GM12878 (cell line): ENCODE measurements at regions not wholly inside any gene's neighbourhood (a gene's known extent, or its start where the extent isn't known, plus 50 kb on each side); places are given as distances from the start of the nearest gene placed in this dataset.

Experiments used
- ATAC-seq: fragments of 200-7000 bp; cut with Tn5 transposase; 3 replicates; pipeline ENCODE4 v1.9.1; 2020; ENCODE audit warnings: mild to moderate bottlenecking, moderate library complexity
- BruUV-seq: library from RNA; stranded (reverse); fragments of 400-500 nt; replicated peaks from 2 replicates; lab custom pipeline; 2021; lab: Mats Ljungman, UMichigan
- CTCF ChIA-PET: fragments of 300-600 bp; sonication (Branson Sonifier 250); formaldehyde crosslinking; extraction: SDS; loops from one replicate; lab custom pipeline; 2021; ENCODE audit warnings: inconsistent platforms; lab: Yijun Ruan, JAX
- POLR2A ChIA-PET: fragments of 350-600 bp; formaldehyde crosslinking; extraction: SDS; loops from one replicate; lab custom pipeline; 2021; ENCODE audit warnings: inconsistent platforms; lab: Charles Lee
- RAD21 ChIA-PET: fragments of 300-600 bp; sonication (Branson Sonifier 250); formaldehyde crosslinking; loops from one replicate; lab custom pipeline; 2023; ENCODE audit warnings: antibody characterized with exemption; ENCODE audit not compliant: unreplicated experiment; lab: Charles Lee
- SMC1A ChIA-PET: fragments of 300-600 bp; sonication (Branson Sonifier 250); formaldehyde crosslinking; loops from one replicate; lab custom pipeline; 2023; ENCODE audit not compliant: unreplicated experiment, uncharacterized antibody; lab: Charles Lee
- DNase-seq: peaks from one replicate; pipeline ENCODE4 v3.0.0-alpha.2; 2011; ENCODE audit warnings: low read depth, low spot score
- FAIRE-seq: peaks from 3 replicates; lab custom pipeline; 2011; peaks lifted over from hg19 to GRCh38; lab: Jason Lieb, UNC
- H2AFZ ChIP-seq: 2 replicates; pipeline ENCODE4 v1.6.0; 2011; ENCODE audit warnings: low read depth, low read length, control low read depth; ENCODE audit not compliant: control insufficient read depth
- H3K27ac ChIP-seq: 2 replicates; pipeline ENCODE4 v1.5.1; 2011; ENCODE audit warnings: control low read depth; ENCODE audit not compliant: control insufficient read depth, insufficient read depth
- H3K27me3 ChIP-seq, 2 experiments: replicated peaks in 1 of 2; 2 replicates each; pipeline versions ENCODE4 v1.6.0 to v1.6.1; 2011; ENCODE audit warnings: low read length in 1 of 2; ENCODE audit not compliant: control insufficient read depth in 2 of 2, insufficient read depth in 2 of 2
- H3K36me3 ChIP-seq, 2 experiments: 2 replicates each; pipeline ENCODE4 v1.5.1; 2011; ENCODE audit warnings: low read length in 1 of 2; ENCODE audit not compliant: control insufficient read depth in 2 of 2, insufficient read depth in 2 of 2
- H3K4me1 ChIP-seq: 2 replicates; pipeline ENCODE4 v1.6.1; 2011; ENCODE audit warnings: mild to moderate bottlenecking, low read length, moderate library complexity, mixed read lengths; ENCODE audit not compliant: control insufficient read depth, insufficient read depth
- H3K4me2 ChIP-seq: 2 replicates; pipeline ENCODE4 v1.6.0; 2011; ENCODE audit warnings: control low read depth; ENCODE audit not compliant: control insufficient read depth, insufficient read depth
- H3K4me3 ChIP-seq: fragments of 200-600 bp; sonication (generic); 2 replicates; pipeline ENCODE4 v1.5.1; 2016
- H3K79me2 ChIP-seq: 2 replicates; pipeline ENCODE4 v1.6.0; 2011; ENCODE audit warnings: low read length; ENCODE audit not compliant: control insufficient read depth, insufficient read depth
- H3K9ac ChIP-seq: 2 replicates; pipeline ENCODE4 v1.8.0; 2011; ENCODE audit warnings: low read length, control low read depth, mixed read lengths; ENCODE audit not compliant: control insufficient read depth, insufficient read depth
- H3K9me3 ChIP-seq: replicated peaks from 3 replicates; pipeline ENCODE4 v1.5.1; 2011; ENCODE audit warnings: mild to moderate bottlenecking, low read length; ENCODE audit not compliant: control insufficient read depth, insufficient read depth
- H4K20me1 ChIP-seq: 2 replicates; pipeline ENCODE4 v1.6.0; 2011; ENCODE audit not compliant: control insufficient read depth, insufficient read depth
- ATF3 ChIP-seq: IDR thresholded peaks from 2 replicates; pipeline ENCODE4 v1.6.1; 2011; ENCODE audit warnings: low read depth, mild to moderate bottlenecking, low read length, moderate library complexity, borderline replicate concordance; ENCODE audit errors: extremely low read depth
- CBFB ChIP-seq: IDR thresholded peaks from 2 replicates; pipeline ENCODE4 v1.6.1; 2016; ENCODE audit warnings: antibody characterized with exemption, low read depth
- ELK1 ChIP-seq: IDR thresholded peaks from 2 replicates; pipeline ENCODE4 v1.6.1; 2012; ENCODE audit warnings: low read depth, low read length, improper control_type of control experiment
- EP300 ChIP-seq, 2 experiments: fragments of 150-350 bp in 1 of 2; IDR thresholded peaks; 2 replicates each; pipeline ENCODE4 v1.6.1; 2011 to 2012; ENCODE audit warnings: low read depth in 2 of 2, low read length in 2 of 2, borderline replicate concordance in 1 of 2, improper control_type of control experiment in 1 of 2, inconsistent platforms in 1 of 2; ENCODE audit not compliant: control insufficient read depth in 1 of 2
- GATAD2B ChIP-seq: fragments of 450-650 bp; conservative IDR thresholded peaks from 2 replicates; pipeline ENCODE4 v1.6.1; 2017; ENCODE audit warnings: low read depth, mild to moderate bottlenecking, moderate library complexity
- HDGF ChIP-seq: fragments of 450-650 bp; IDR thresholded peaks from 2 replicates; pipeline ENCODE4 v1.6.1; 2016; ENCODE audit warnings: antibody characterized with exemption
- IRF3 ChIP-seq: fragments of 450-650 bp; IDR thresholded peaks from 2 replicates; pipeline ENCODE4 v1.6.1; 2014; ENCODE audit warnings: mild to moderate bottlenecking
- MTA2 ChIP-seq: fragments of 450-650 bp; IDR thresholded peaks from 2 replicates; pipeline ENCODE4 v1.6.1; 2016; ENCODE audit warnings: low read depth, mild to moderate bottlenecking, moderate library complexity
- PBX3 ChIP-seq: IDR thresholded peaks from 2 replicates; pipeline ENCODE4 v1.6.1; 2011; ENCODE audit warnings: mild to moderate bottlenecking, low read depth, low read length, moderate library complexity; ENCODE audit not compliant: insufficient replicate concordance
- POU2F2 ChIP-seq: IDR thresholded peaks from 3 replicates; pipeline ENCODE4 v1.6.1; 2011; ENCODE audit warnings: low read depth, mild to moderate bottlenecking, low read length, borderline replicate concordance
- RBBP5 ChIP-seq: fragments of 200-600 bp; sonication (generic); conservative IDR thresholded peaks from 2 replicates; pipeline ENCODE4 v1.6.1; 2016
- REST ChIP-seq: IDR thresholded peaks from 2 replicates; pipeline ENCODE4 v1.6.1; 2012; ENCODE audit warnings: mild to moderate bottlenecking, low read depth, low read length
- SMAD5 ChIP-seq: IDR thresholded peaks from 2 replicates; pipeline ENCODE4 v1.6.1; 2016; ENCODE audit warnings: antibody characterized with exemption, low read depth
- TCF3 ChIP-seq: IDR thresholded peaks from 2 replicates; pipeline ENCODE4 v1.6.1; 2012; ENCODE audit warnings: low read depth, mild to moderate bottlenecking, low read length, borderline replicate concordance; ENCODE audit not compliant: insufficient read depth
- USF2 ChIP-seq: IDR thresholded peaks from 2 replicates; pipeline ENCODE4 v1.6.1; 2011; ENCODE audit warnings: low read depth, low read length, improper control_type of control experiment, borderline replicate concordance
- ZBED1 ChIP-seq: IDR thresholded peaks from 2 replicates; pipeline ENCODE4 v1.6.1; 2016; ENCODE audit warnings: borderline replicate concordance
- ZNF217 ChIP-seq: fragments of 450-650 bp; IDR thresholded peaks from 2 replicates; pipeline ENCODE4 v1.6.1; 2017; ENCODE audit warnings: antibody characterized with exemption, mild to moderate bottlenecking
- WGBS: methylation state at CpG from one replicate; pipeline ENCODE4 v1.1.6; 2016; ENCODE audit warnings: low lambda C conversion rate; ENCODE audit not compliant: insufficient replicate concordance, insufficient coverage; ENCODE audit errors: missing lambda C conversion rate; 5-methylcytosine and 5-hydroxymethylcytosine counted together
- in situ Hi-C: fragments of 300-500 bp; cut with MboI; formaldehyde crosslinking; loops from 9 replicates; pipeline ENCODE4 v1.14.3; 2018; ENCODE audit warnings: mixed read lengths
- intact Hi-C: fragments of 100-400 bp; cut with micrococcal nuclease; formaldehyde crosslinking; loops from one replicate; pipeline ENCODE4 v1.14.2; 2022; ENCODE audit not compliant: unreplicated experiment

- CTCF ChIA-PET, result no interaction called here
- no peaks in the 10 kb centered on the region for H3K36me3 ChIP-seq
- intact Hi-C loops, result no loop called here
- H4K20me1 ChIP-seq, result no peaks in the 10 kb centered on the region
- in situ Hi-C loops, result no loop called here
- no peaks in the 10 kb centered on the region for H3K27me3 ChIP-seq
- no peak overlapping the region for H3K27ac ChIP-seq
- FAIRE-seq (no peak), ATAC-seq (no peak), DNase-seq (no peak)
- no peak overlapping the region for H3K4me3 ChIP-seq
- POLR2A ChIA-PET, result interaction anchor here (0.7 kb wide), 1 partner anchor 140 kb away, joined by 3 read pairs; no protein-coding TSS in a partner anchor
- H3K4me2 ChIP-seq, result no peak overlapping the region
- RAD21 ChIA-PET, result no interaction called here
- BruUV-seq, result no TSS peak
- H3K79me2 ChIP-seq, result no peaks in the 10 kb centered on the region
- WGBS, result 3% methylated on average over 2 of the region's 2 CpGs
- SMC1A ChIA-PET, result no interaction called here
- no peaks in the 10 kb centered on the region for H3K4me1 ChIP-seq
- TF ChIP-seq CBFB (no peak), GATAD2B (no peak), POU2F2 (no peak), EP300 (IDR thresholded peaks at IDR 0.05; ENCODE audit: borderline replicate concordance in 1 of 2, control insufficient read depth in 1 of 2, low read depth in 2 of 2, low read length in 2 of 2) (no peak), REST (no peak), ELK1 (no peak), PBX3 (no peak), TCF3 (no peak), IRF3 (no peak), RBBP5 (no peak), ZBED1 (no peak), SMAD5 (no peak), ZNF217 (no peak), HDGF (no peak), ATF3 (no peak), USF2 (no peak), MTA2 (no peak)
- no peak overlapping the region for H2AFZ ChIP-seq
- no peaks in the 10 kb centered on the region for H3K9me3 ChIP-seq
- H3K9ac ChIP-seq, result no peak overlapping the region
Observed at GRCh38 chr3:177257625-177258024, 60.3 kb upstream of the TBL1XR1 start.
